Transverse colon (tissue), 4 donors: ENCODE measurements at regions not wholly inside any gene's neighbourhood (a gene's known extent, or its start where the extent isn't known, plus 50 kb on each side); places are given as distances from the start of the nearest gene placed in this dataset.

Experiments
- DNase-seq: peaks from one replicate; pipeline ENCODE4 v3.0.0-alpha.2; 2019
- H3K27ac ChIP-seq, 4 donors: fragments of 200-600 bp; sonication (generic); 2 replicates each; pipeline ENCODE4 v1.5.1; 2016 to 2018; ENCODE audit warnings: inconsistent platforms in 4 of 4
- H3K27me3 ChIP-seq: fragments of 200-600 bp; sonication (generic); 2 replicates; pipeline ENCODE4 v1.5.1; 2017; ENCODE audit warnings: inconsistent platforms
- H3K36me3 ChIP-seq, 4 donors: fragments of 200-600 bp; sonication (generic); 2 replicates each; pipeline ENCODE4 v1.5.1; 2017 to 2019; ENCODE audit warnings: inconsistent platforms in 4 of 4
- H3K4me1 ChIP-seq, 4 donors: fragments of 200-600 bp; sonication (generic); 2 replicates each; pipeline ENCODE4 v1.5.1; 2017 to 2020; ENCODE audit warnings: inconsistent platforms in 4 of 4
- H3K4me3 ChIP-seq, 4 donors: fragments of 200-600 bp; sonication (generic); 1 replicate in 1 of 4; 2 replicates in 3 of 4; pipeline versions ENCODE4 v1.5.1 to v1.6.1; 2017 to 2019; ENCODE audit warnings: inconsistent platforms in 4 of 4
- H3K9me3 ChIP-seq, 2 donors: fragments of 200-600 bp; sonication (generic); 2 replicates each; pipeline ENCODE4 v1.5.1; 2017 to 2019; ENCODE audit warnings: inconsistent platforms in 2 of 2
- EP300 ChIP-seq: sonication (generic); formaldehyde crosslinking; IDR thresholded peaks from one replicate; pipeline ENCODE4 v1.6.1; 2017; ENCODE audit warnings: antibody characterized with exemption, low read depth
- POLR2A ChIP-seq: fragments of 450-650 bp; IDR thresholded peaks from one replicate; pipeline ENCODE4 v1.6.1; 2016; ENCODE audit warnings: antibody characterized with exemption, mild to moderate bottlenecking, moderate library complexity
- POLR2AphosphoS5 ChIP-seq, 3 donors: sonication (generic); formaldehyde crosslinking; IDR thresholded peaks; one replicate each; pipeline ENCODE4 v1.6.1; 2016; ENCODE audit warnings: antibody characterized with exemption in 3 of 3
- WGBS, 2 donors: methylation state at CpG; one replicate each; pipeline ENCODE4 v1.1.5; 2018; ENCODE audit warnings: low coverage in 1 of 2; 5-methylcytosine and 5-hydroxymethylcytosine counted together
- in situ Hi-C, 4 donors: fragments of 200-750 bp; cut with MboI; loops; one replicate each; pipeline versions ENCODE4 v1.15.0 to v1.15.1; 2017; ENCODE audit warnings: low sequenced_read_pairs in 3 of 4, low pct_ligation_motif_present in 1 of 4, low pct_unique_long_range_greater_than_20kb in 1 of 4
- intact Hi-C: fragments of 100-400 bp; cut with DNase I; formaldehyde crosslinking; loops from one replicate; pipeline ENCODE4 v1.15.1; 2023; ENCODE audit warnings: low total_unique reads
- TF ChIP-seq, protein P1 (sequence below), 5 experiments: fragments of 200-600 bp in 3 of 5; fragments of 450-650 bp in 2 of 5; sonication (generic) in 3 of 5; IDR thresholded peaks; 1 replicate in 2 of 5; 2 replicates in 3 of 5; pipeline ENCODE4 v1.5.1; 2016 to 2017; ENCODE audit warnings: antibody characterized with exemption in 5 of 5, inconsistent platforms in 3 of 5, mild to moderate bottlenecking in 2 of 5, moderate library complexity in 1 of 5

GRCh38 chr7:26930845-26931244 is 66.5 kb upstream of the SKAP2 start:
- TF ChIP-seq EP300, result no peak
- Histone ChIP-seq H3K36me3 (no peaks in the 10 kb centered on the region), H3K4me3 (no peak overlapping the region), H3K27ac (no peak overlapping the region), H3K4me1 (no peaks in the 10 kb centered on the region), H3K27me3 (no peaks in the 10 kb centered on the region), H3K9me3 (no peaks in the 10 kb centered on the region)
- DNase-seq, result no peak
- in situ Hi-C loops, result no loop called here
- intact Hi-C loops, result no loop called here

DNA sequence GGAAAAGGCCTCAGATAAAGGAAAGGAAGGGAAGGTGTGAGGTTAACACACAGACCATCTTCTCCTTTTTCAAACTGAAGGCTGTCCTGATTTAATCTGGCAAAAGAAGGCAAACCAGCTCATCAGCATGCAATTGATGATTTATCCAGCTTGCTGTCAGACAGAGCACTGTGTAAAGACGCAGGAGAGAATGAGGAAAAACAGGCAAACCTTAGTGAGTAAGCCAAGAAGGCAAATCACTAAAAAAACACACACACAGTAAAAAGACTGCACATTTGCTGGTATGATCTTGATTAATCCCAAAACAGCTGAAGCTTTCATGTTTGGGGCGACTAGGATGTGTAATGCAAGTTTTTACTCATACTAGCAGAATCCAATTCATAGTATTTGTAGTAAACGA is 65.8 kb upstream of the SKAP2 start:
- intact Hi-C loops (no loop called here), in situ Hi-C loops (no loop called here)
- no peak for DNase-seq
- no peak overlapping the region for H3K4me3 ChIP-seq
- 66 to 83% methylated on average over 3 of the region's 3 CpGs for WGBS, 2 donors
- no peaks in the 10 kb centered on the region for H3K27me3 ChIP-seq
- H3K36me3 ChIP-seq, result no peaks in the 10 kb centered on the region
- no peaks in the 10 kb centered on the region for H3K9me3 ChIP-seq
- H3K4me1 ChIP-seq, result no peaks in the 10 kb centered on the region
- no peak overlapping the region for H3K27ac ChIP-seq
- TF ChIP-seq, protein P1, sequence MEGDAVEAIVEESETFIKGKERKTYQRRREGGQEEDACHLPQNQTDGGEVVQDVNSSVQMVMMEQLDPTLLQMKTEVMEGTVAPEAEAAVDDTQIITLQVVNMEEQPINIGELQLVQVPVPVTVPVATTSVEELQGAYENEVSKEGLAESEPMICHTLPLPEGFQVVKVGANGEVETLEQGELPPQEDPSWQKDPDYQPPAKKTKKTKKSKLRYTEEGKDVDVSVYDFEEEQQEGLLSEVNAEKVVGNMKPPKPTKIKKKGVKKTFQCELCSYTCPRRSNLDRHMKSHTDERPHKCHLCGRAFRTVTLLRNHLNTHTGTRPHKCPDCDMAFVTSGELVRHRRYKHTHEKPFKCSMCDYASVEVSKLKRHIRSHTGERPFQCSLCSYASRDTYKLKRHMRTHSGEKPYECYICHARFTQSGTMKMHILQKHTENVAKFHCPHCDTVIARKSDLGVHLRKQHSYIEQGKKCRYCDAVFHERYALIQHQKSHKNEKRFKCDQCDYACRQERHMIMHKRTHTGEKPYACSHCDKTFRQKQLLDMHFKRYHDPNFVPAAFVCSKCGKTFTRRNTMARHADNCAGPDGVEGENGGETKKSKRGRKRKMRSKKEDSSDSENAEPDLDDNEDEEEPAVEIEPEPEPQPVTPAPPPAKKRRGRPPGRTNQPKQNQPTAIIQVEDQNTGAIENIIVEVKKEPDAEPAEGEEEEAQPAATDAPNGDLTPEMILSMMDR (IDR thresholded peaks at IDR 0.05), result no peak
- TF ChIP-seq POLR2AphosphoS5 (IDR thresholded peaks at IDR 0.05) (no peak), POLR2A (no peak), EP300 (no peak)

DNA sequence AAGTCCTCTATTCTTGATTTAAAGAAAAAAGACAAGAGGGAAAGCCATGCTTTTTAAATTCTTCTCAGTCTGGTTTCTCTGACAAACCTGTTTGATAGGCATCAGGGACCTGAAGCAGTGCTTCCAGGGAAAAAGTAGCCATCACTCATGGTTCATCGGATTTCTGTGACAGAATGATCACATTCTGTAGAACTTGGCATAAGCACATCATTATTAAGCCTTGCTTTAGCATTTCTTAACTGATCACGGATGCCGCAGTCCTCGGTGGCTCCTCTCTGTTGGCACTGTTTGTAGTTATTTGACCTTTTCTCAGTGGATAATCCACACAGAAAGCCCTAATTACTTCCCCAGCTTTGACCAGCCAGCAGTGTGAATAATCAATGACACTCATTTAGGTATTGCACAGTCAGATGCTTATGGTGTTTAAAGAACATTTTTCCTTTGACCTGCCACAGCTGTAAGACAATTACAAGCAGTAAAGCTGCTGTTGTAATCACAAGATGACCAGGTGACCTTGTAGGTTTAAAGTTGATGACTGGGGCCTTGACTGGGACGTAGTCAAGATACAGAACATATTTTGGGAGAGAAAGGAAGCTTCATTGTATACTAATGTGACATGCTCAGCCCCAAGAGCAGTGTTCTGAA is 64.4 kb upstream of the SKAP2 start:
- H3K4me3 ChIP-seq, result no peak overlapping the region
- H3K4me1 ChIP-seq, result no peaks in the 10 kb centered on the region
- no peak for DNase-seq
- H3K27me3 ChIP-seq, result no peaks in the 10 kb centered on the region
- 65 to 82% methylated on average over 5 of the region's 5 CpGs for WGBS, 2 donors
- intact Hi-C loops (no loop called here), in situ Hi-C loops (no loop called here)
- H3K9me3 ChIP-seq, result no peaks in the 10 kb centered on the region
- H3K27ac ChIP-seq, result no peak overlapping the region
- no peaks in the 10 kb centered on the region for H3K36me3 ChIP-seq
- TF ChIP-seq EP300 (no peak), POLR2AphosphoS5 (IDR thresholded peaks at IDR 0.05) (no peak), POLR2A (no peak)
- TF ChIP-seq, protein P1 (IDR thresholded peaks at IDR 0.05), result no peak

GRCh38 chr7:26925768-26926167 is 61.4 kb upstream of the SKAP2 start:
- Histone ChIP-seq H3K27me3 (no peaks in the 10 kb centered on the region), H3K27ac (no peak overlapping the region), H3K36me3 (no peaks in the 10 kb centered on the region), H3K9me3 (no peaks in the 10 kb centered on the region), H3K4me3 (no peak overlapping the region), H3K4me1 (no peaks in the 10 kb centered on the region)
- DNase-seq, result no peak
- intact Hi-C loops (no loop called here), in situ Hi-C loops (no loop called here)
- TF ChIP-seq POLR2A (no peak), POLR2AphosphoS5 (IDR thresholded peaks at IDR 0.05) (no peak), EP300 (no peak)
- TF ChIP-seq, protein P1 (IDR thresholded peaks at IDR 0.05), result no peak
- WGBS, 2 donors, result 61 to 72% methylated on average over 2 of the region's 2 CpGs

DNA sequence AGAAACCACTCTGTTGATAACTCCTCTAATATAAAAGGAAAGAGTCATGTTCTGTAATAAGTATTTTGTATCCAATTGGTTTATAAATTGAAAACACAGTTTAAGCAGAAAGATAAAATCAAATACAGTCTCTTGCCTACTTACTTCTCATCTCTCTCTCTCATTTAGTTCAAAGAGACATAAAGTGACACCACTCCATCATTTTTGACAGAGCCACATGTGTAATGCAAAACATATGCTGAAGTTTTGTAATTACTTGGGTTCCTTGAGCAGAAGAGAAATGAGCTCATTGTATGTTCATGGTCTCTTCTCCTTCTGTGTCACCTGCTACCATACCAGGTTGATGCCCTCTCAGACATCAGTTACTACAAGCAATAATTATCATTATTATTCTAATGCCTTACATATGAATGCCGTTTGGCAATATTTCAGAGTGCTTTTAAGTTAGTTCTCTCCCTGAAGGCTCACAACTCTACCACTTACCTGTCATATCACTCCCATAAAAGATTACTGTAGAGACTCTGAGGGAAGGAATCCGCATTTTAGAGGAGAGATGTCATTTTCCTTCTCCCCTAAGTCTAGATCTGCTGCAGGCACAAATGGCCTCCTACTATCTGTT is 59.9 kb upstream of the SKAP2 start:
- in situ Hi-C loops, result no loop called here
- no peaks in the 10 kb centered on the region for H3K36me3 ChIP-seq
- no peaks in the 10 kb centered on the region for H3K4me1 ChIP-seq
- no peak for DNase-seq
- H3K27ac ChIP-seq, result no peak overlapping the region
- TF ChIP-seq POLR2A, result no peak
- TF ChIP-seq, protein P1 (IDR thresholded peaks at IDR 0.05), result no peak
- 67 to 93% methylated on average over 1 to 2 of the region's 2 CpGs for WGBS, 2 donors
- H3K27me3 ChIP-seq, result no peaks in the 10 kb centered on the region
- intact Hi-C loops, result no loop called here
- H3K9me3 ChIP-seq, result no peaks in the 10 kb centered on the region
- H3K4me3 ChIP-seq, result no peak overlapping the region
